H1 (cell line): ENCODE measurements at regions not wholly inside any gene's neighbourhood (a gene's known extent, or its start where the extent isn't known, plus 50 kb on each side); places are given as distances from the start of the nearest gene placed in this dataset.

Source experiments
- BRCA1 ChIP-seq: IDR thresholded peaks from 2 replicates; pipeline ENCODE4 v1.6.1; 2012; ENCODE audit warnings: low read depth, low read length, improper control_type of control experiment
- HDAC2 ChIP-seq, 2 experiments: fragments of 300-600 bp in 1 of 2; sonication (generic) in 1 of 2; IDR thresholded peaks; 2 replicates each; pipeline ENCODE4 v1.6.1; 2011 to 2012; ENCODE audit warnings: low read depth in 2 of 2, low read length in 2 of 2, mild to moderate bottlenecking in 2 of 2, moderate library complexity in 2 of 2, borderline replicate concordance in 1 of 2, inconsistent platforms in 1 of 2
- KDM5A ChIP-seq: fragments of 200-600 bp; IDR thresholded peaks from 2 replicates; pipeline ENCODE4 v1.7.1; 2012; ENCODE audit warnings: mild to moderate bottlenecking, low read length, inconsistent platforms, mixed read lengths
- MAFK ChIP-seq: IDR thresholded peaks from 2 replicates; pipeline ENCODE4 v1.6.1; 2012; ENCODE audit warnings: low read depth, mild to moderate bottlenecking, improper control_type of control experiment, low read length
- POLR2A ChIP-seq, 2 experiments: IDR thresholded peaks; 1 replicate in 1 of 2; 2 replicates in 1 of 2; pipeline ENCODE4 v1.6.1; 2011; ENCODE audit warnings: low read depth in 2 of 2, low read length in 2 of 2, mild to moderate bottlenecking in 2 of 2; ENCODE audit errors: control extremely low read depth in 1 of 2
- POLR2AphosphoS5 ChIP-seq: IDR thresholded peaks from 2 replicates; pipeline ENCODE4 v1.6.1; 2011; ENCODE audit warnings: low read depth, low read length
- TEAD4 ChIP-seq: IDR thresholded peaks from 2 replicates; pipeline ENCODE4 v1.6.1; 2012; ENCODE audit warnings: low read depth, low read length, inconsistent platforms, mixed read lengths
- ZNF274 ChIP-seq: IDR thresholded peaks from 2 replicates; pipeline ENCODE4 v1.7.0; 2012; ENCODE audit warnings: low read length, borderline replicate concordance; ENCODE audit errors: extremely low read depth
- TF ChIP-seq, protein P1 (sequence below): IDR thresholded peaks from 2 replicates; pipeline ENCODE4 v1.6.1; 2012; ENCODE audit warnings: low read length, inconsistent platforms
- TF ChIP-seq, protein P2 (sequence below), 3 experiments: IDR thresholded peaks; 1 replicate in 2 of 3; 2 replicates in 1 of 3; pipeline versions ENCODE4 v1.5.1 to v1.6.1; 2011; ENCODE audit warnings: low read length in 3 of 3, mild to moderate bottlenecking in 3 of 3, inconsistent platforms in 2 of 3, low read depth in 1 of 3, moderate library complexity in 1 of 3; ENCODE audit not compliant: insufficient read depth in 1 of 3; ENCODE audit errors: control extremely low read depth in 1 of 3
- TF ChIP-seq, protein P3 (sequence below): IDR thresholded peaks from 2 replicates; pipeline ENCODE4 v1.6.1; 2012; ENCODE audit warnings: inconsistent platforms

DNA sequence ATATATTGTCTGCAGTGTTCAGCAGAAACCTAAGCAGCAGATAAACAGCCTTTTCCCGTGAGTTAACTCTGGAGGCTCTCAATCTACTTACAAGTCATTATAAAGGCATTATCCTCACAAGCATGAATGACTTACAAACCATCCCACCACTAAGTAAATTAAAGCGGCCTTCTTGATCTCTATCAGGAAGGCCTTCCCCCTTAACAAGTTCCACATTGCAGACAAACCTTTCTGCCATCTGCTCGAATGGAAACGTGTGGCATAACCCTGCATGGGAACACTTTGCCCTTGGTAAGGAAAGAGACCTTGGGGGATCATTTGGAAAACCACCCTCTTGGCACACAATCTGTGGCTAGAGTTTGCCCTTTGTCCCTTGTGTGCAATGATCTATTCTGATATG is 199.5 kb downstream of the OSR1 start:
- TF ChIP-seq, protein P1, sequence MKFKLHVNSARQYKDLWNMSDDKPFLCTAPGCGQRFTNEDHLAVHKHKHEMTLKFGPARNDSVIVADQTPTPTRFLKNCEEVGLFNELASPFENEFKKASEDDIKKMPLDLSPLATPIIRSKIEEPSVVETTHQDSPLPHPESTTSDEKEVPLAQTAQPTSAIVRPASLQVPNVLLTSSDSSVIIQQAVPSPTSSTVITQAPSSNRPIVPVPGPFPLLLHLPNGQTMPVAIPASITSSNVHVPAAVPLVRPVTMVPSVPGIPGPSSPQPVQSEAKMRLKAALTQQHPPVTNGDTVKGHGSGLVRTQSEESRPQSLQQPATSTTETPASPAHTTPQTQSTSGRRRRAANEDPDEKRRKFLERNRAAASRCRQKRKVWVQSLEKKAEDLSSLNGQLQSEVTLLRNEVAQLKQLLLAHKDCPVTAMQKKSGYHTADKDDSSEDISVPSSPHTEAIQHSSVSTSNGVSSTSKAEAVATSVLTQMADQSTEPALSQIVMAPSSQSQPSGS = no peak
- TF ChIP-seq ZNF274 (no peak), TEAD4 (no peak), POLR2A (IDR thresholded peaks at IDR 0.05; ENCODE audit: control extremely low read depth in 1 of 2, low read depth in 2 of 2, low read length in 2 of 2) (no peak), HDAC2 (IDR thresholded peaks at IDR 0.05; ENCODE audit: borderline replicate concordance in 1 of 2, low read depth in 2 of 2, low read length in 2 of 2) (no peak), POLR2AphosphoS5 (no peak), MAFK (no peak), BRCA1 (no peak), KDM5A (no peak)
- TF ChIP-seq, protein P2, sequence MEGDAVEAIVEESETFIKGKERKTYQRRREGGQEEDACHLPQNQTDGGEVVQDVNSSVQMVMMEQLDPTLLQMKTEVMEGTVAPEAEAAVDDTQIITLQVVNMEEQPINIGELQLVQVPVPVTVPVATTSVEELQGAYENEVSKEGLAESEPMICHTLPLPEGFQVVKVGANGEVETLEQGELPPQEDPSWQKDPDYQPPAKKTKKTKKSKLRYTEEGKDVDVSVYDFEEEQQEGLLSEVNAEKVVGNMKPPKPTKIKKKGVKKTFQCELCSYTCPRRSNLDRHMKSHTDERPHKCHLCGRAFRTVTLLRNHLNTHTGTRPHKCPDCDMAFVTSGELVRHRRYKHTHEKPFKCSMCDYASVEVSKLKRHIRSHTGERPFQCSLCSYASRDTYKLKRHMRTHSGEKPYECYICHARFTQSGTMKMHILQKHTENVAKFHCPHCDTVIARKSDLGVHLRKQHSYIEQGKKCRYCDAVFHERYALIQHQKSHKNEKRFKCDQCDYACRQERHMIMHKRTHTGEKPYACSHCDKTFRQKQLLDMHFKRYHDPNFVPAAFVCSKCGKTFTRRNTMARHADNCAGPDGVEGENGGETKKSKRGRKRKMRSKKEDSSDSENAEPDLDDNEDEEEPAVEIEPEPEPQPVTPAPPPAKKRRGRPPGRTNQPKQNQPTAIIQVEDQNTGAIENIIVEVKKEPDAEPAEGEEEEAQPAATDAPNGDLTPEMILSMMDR (IDR thresholded peaks at IDR 0.05; ENCODE audit: control extremely low read depth in 1 of 3, insufficient read depth in 1 of 3, low read depth in 1 of 3, low read length in 3 of 3) = no peak
- TF ChIP-seq, protein P3, sequence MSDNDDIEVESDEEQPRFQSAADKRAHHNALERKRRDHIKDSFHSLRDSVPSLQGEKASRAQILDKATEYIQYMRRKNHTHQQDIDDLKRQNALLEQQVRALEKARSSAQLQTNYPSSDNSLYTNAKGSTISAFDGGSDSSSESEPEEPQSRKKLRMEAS = no peak
